ENCODE measurements at regions not wholly inside any gene's neighbourhood (a gene's known extent, or its start where the extent isn't known, plus 50 kb on each side); places are given as distances from the start of the nearest gene placed in this dataset.

GRCh38 chr15:39323157-39323556, 257.7 kb upstream of the THBS1 start:
- POLR2A ChIA-PET = no interaction called here
- H3K4me3 Mint-ChIP-seq = no peak overlapping the region
- no peaks in the 10 kb centered on the region for H3K4me1 Mint-ChIP-seq
- no peak for TF ChIP-seq FOXJ3 (CRISPR knock-in tag; IDR thresholded peaks at IDR 0.05; ENCODE audit: borderline replicate concordance)
- TF ChIP-seq ZNF671 (CRISPR knock-in tag; IDR thresholded peaks at IDR 0.05) = no peak
- TF ChIP-seq, protein P1, sequence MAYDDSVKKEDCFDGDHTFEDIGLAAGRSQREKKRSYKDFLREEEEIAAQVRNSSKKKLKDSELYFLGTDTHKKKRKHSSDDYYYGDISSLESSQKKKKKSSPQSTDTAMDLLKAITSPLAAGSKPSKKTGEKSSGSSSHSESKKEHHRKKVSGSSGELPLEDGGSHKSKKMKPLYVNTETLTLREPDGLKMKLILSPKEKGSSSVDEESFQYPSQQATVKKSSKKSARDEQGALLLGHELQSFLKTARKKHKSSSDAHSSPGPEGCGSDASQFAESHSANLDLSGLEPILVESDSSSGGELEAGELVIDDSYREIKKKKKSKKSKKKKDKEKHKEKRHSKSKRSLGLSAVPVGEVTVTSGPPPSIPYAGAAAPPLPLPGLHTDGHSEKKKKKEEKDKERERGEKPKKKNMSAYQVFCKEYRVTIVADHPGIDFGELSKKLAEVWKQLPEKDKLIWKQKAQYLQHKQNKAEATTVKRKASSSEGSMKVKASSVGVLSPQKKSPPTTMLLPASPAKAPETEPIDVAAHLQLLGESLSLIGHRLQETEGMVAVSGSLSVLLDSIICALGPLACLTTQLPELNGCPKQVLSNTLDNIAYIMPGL (CRISPR knock-in tag; IDR thresholded peaks at IDR 0.05) = no peak
- peak; percentile 96 for TF ChIP-seq HMGA2 (CRISPR knock-in tag; IDR thresholded peaks at IDR 0.05)
- ATAC-seq = no peak
- peaks cover 16% of the 10 kb centered on the region for H3K36me3 Mint-ChIP-seq
- H3K27me3 Mint-ChIP-seq (ENCODE audit: low read depth) = no peaks in the 10 kb centered on the region
- no peak overlapping the region for H3K27ac Mint-ChIP-seq
- CTCF ChIA-PET = no interaction called here
- no peak for DNase-seq (ENCODE audit: low spot score)
- H3K9me3 Mint-ChIP-seq = peaks cover 18% of the 10 kb centered on the region

DNA sequence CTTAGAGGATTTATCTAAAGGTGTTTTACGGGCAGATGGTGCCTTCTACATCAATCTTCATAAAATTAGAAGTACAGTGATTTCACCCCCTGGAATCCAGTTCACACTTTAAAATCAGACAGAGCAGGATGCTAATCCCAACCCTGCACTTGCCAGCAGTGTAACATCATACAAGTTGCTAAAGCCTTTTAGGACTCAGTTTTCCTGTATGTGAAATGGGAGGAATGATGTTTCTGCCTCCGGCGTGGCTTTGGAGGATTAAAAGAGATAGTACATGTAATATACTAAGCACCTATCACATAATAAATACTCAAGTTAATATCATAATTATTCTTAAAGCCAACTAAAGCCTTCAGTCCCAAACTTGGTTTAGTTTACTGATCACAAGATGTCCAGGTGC, 257.2 kb upstream of the THBS1 start:
- POLR2A ChIA-PET = no interaction called here
- no peak overlapping the region for H3K27ac Mint-ChIP-seq
- peaks cover 16% of the 10 kb centered on the region for H3K36me3 Mint-ChIP-seq
- H3K9me3 Mint-ChIP-seq = peaks cover 18% of the 10 kb centered on the region
- no peak overlapping the region for H3K4me3 Mint-ChIP-seq
- CTCF ChIA-PET = no interaction called here
- no peak for ATAC-seq
- H3K27me3 Mint-ChIP-seq (ENCODE audit: low read depth) = no peaks in the 10 kb centered on the region
- H3K4me1 Mint-ChIP-seq = no peaks in the 10 kb centered on the region
- no peak for DNase-seq (ENCODE audit: low spot score)
- TF ChIP-seq SP1 (CRISPR knock-in tag; conservative IDR thresholded peaks at IDR 0.05) (no peak), KAT7 (CRISPR knock-in tag; IDR thresholded peaks at IDR 0.05; ENCODE audit: borderline replicate concordance) (no peak), RORB (CRISPR knock-in tag; IDR thresholded peaks at IDR 0.05) (no peak), USF1 (CRISPR knock-in tag; IDR thresholded peaks at IDR 0.05) (no peak), TEAD1 (CRISPR knock-in tag; IDR thresholded peaks at IDR 0.05) (no peak), PRDM15 (CRISPR knock-in tag; IDR thresholded peaks at IDR 0.05) (no peak), FOXJ3 (CRISPR knock-in tag; IDR thresholded peaks at IDR 0.05; ENCODE audit: borderline replicate concordance) (no peak), ELF4 (CRISPR knock-in tag; IDR thresholded peaks at IDR 0.05; ENCODE audit: low read depth) (no peak), CREM (CRISPR knock-in tag; IDR thresholded peaks at IDR 0.05) (no peak), MXD4 (CRISPR knock-in tag; IDR thresholded peaks at IDR 0.05; ENCODE audit: borderline replicate concordance) (no peak), SMAD3 (CRISPR knock-in tag; IDR thresholded peaks at IDR 0.05; ENCODE audit: borderline replicate concordance) (no peak)
- TF ChIP-seq, protein P2, sequence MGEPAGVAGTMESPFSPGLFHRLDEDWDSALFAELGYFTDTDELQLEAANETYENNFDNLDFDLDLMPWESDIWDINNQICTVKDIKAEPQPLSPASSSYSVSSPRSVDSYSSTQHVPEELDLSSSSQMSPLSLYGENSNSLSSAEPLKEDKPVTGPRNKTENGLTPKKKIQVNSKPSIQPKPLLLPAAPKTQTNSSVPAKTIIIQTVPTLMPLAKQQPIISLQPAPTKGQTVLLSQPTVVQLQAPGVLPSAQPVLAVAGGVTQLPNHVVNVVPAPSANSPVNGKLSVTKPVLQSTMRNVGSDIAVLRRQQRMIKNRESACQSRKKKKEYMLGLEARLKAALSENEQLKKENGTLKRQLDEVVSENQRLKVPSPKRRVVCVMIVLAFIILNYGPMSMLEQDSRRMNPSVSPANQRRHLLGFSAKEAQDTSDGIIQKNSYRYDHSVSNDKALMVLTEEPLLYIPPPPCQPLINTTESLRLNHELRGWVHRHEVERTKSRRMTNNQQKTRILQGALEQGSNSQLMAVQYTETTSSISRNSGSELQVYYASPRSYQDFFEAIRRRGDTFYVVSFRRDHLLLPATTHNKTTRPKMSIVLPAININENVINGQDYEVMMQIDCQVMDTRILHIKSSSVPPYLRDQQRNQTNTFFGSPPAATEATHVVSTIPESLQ (CRISPR knock-in tag; IDR thresholded peaks at IDR 0.05) = no peak
- TF ChIP-seq, protein P1 (CRISPR knock-in tag; IDR thresholded peaks at IDR 0.05) = no peak
- TF ChIP-seq, protein P3, sequence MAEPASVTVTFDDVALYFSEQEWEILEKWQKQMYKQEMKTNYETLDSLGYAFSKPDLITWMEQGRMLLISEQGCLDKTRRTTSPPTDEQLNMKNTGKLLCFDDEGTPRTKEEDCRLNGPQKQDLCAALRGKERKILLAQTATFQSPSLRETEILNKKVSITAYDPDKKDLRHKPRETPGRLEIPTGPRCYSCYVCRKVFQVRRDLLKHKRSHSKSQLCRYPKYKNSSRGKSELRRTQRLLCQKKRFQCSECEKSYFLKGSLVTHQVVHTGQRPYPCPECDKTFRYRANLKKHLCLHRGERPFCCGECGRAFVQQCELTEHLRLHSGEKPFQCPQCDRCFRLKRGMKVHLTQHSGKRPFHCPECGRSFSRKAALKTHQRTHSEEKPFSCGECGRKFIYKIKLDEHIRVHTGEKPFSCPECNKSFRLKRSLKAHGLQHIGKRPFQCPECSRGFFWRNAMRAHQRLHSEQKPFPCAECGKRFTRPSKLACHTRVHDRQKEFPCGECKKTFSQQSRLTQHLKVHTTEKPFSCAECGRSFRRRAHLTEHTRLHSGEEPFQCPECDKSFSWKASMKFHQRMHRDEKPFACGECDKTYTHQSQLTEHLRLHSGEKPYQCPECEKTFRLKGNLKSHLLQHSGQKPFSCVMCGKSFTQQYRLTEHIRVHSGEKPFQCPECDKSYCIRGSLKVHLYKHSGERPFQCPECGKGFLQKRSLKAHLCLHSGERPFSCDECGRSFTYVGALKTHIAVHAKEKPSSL (CRISPR knock-in tag; conservative IDR thresholded peaks at IDR 0.05) = no peak
- TF ChIP-seq, protein P4, sequence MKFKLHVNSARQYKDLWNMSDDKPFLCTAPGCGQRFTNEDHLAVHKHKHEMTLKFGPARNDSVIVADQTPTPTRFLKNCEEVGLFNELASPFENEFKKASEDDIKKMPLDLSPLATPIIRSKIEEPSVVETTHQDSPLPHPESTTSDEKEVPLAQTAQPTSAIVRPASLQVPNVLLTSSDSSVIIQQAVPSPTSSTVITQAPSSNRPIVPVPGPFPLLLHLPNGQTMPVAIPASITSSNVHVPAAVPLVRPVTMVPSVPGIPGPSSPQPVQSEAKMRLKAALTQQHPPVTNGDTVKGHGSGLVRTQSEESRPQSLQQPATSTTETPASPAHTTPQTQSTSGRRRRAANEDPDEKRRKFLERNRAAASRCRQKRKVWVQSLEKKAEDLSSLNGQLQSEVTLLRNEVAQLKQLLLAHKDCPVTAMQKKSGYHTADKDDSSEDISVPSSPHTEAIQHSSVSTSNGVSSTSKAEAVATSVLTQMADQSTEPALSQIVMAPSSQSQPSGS (CRISPR knock-in tag; IDR thresholded peaks at IDR 0.05; ENCODE audit: borderline replicate concordance, low read depth) = no peak
- TF ChIP-seq, protein P5, sequence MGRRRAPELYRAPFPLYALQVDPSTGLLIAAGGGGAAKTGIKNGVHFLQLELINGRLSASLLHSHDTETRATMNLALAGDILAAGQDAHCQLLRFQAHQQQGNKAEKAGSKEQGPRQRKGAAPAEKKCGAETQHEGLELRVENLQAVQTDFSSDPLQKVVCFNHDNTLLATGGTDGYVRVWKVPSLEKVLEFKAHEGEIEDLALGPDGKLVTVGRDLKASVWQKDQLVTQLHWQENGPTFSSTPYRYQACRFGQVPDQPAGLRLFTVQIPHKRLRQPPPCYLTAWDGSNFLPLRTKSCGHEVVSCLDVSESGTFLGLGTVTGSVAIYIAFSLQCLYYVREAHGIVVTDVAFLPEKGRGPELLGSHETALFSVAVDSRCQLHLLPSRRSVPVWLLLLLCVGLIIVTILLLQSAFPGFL (CRISPR knock-in tag; IDR thresholded peaks at IDR 0.05; ENCODE audit: borderline replicate concordance) = no peak
